ENCODE measurements at regions not wholly inside any gene's neighbourhood (a gene's known extent, or its start where the extent isn't known, plus 50 kb on each side); places are given as distances from the start of the nearest gene placed in this dataset.

DNA sequence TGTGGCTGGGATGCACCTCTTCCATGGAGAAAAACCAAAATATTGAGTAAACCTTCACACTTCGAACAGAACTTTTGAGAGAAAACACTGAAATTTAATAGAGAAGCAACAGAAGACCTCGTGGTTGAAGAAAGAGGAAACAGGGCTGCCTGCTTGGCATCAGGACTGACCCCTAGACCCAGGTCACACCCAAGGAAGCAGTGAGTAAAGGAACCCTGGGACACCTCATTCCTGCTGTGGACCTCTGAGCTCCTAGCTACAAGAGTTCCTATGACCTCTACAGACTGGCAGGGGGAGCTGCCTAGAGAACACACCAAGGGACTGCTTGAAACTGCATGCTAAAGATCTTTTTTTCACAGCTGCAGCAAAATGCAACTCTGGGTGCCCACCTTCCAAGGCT, 67.8 kb downstream of the FASLG start:
- ChIA-PET POLR2A (ENCODE audit: partially characterized antibody) (no interaction called here), CTCF (ENCODE audit: partially characterized antibody) (interaction anchor here (0.5 to 5.6 kb wide), 34 partner anchors 8 to 390 kb away, joined by 3 to 41 read pairs (median 6); no protein-coding TSS in a partner anchor)
- Histone ChIP-seq H3K4me1 (replicated peaks in 1 of 4; ENCODE audit: control insufficient read depth in 3 of 4, insufficient read depth in 4 of 4, low read length in 3 of 4) (no peaks in the 10 kb centered on the region), H2BK5ac (ENCODE audit: low read depth, low read length) (no peak overlapping the region), H3K9me3 (ENCODE audit: insufficient read depth in 2 of 2, low read depth in 1 of 2, low read length in 1 of 2) (peaks cover 0 to 3% of the 10 kb centered on the region in 2 experiments; a peak in 1 of 4 replicates), H2BK15ac (ENCODE audit: low read length) (no peak overlapping the region), H3K36me3 (ENCODE audit: control insufficient read depth in 2 of 4, insufficient read depth in 4 of 4, low read length in 3 of 4) (no peaks in the 10 kb centered on the region), H4K8ac (ENCODE audit: extremely low read depth, insufficient read depth, low read length) (no peak overlapping the region; the same call in 1 of the 2 replicates), H4K91ac (replicated peaks; ENCODE audit: insufficient read length, low read length) (no peak overlapping the region), H2BK20ac (ENCODE audit: low read length) (no peak overlapping the region), H3K4me3 (ENCODE audit: extremely low read depth in 1 of 4, insufficient read depth in 2 of 4, low read depth in 3 of 4, low read length in 4 of 4) (no peak overlapping the region), H2BK120ac (replicated peaks; ENCODE audit: low read depth, low read length) (no peak overlapping the region), H3K56ac (replicated peaks; ENCODE audit: insufficient read length, low read depth, low read length) (no peak overlapping the region), H2BK12ac (ENCODE audit: low read depth, low read length) (no peak overlapping the region), H2AK5ac (ENCODE audit: low read depth, low read length) (no peak overlapping the region), H3K4ac (replicated peaks; ENCODE audit: insufficient read length, low read depth, low read length) (no peak overlapping the region), H3K4me2 (ENCODE audit: insufficient read depth in 1 of 2, low read depth in 2 of 2, low read length in 2 of 2) (no peak overlapping the region), H3K14ac (ENCODE audit: insufficient read length) (no peak overlapping the region), H3K79me2 (ENCODE audit: control insufficient read depth in 1 of 2, insufficient read depth in 2 of 2, low read length in 2 of 2) (no peaks in the 10 kb centered on the region), H3K27me3 (replicated peaks in 1 of 4; ENCODE audit: control insufficient read depth in 3 of 4, extremely low read depth in 1 of 4, insufficient read depth in 3 of 4, low read length in 3 of 4) (no peaks in the 10 kb centered on the region), H3K18ac (ENCODE audit: extremely low read depth, low read length) (no peak overlapping the region), H3K23me2 (ENCODE audit: low read depth, low read length) (no peaks in the 10 kb centered on the region), H3K79me1 (ENCODE audit: low read depth, low read length) (no peaks in the 10 kb centered on the region), H3K27ac (ENCODE audit: low read depth, low read length) (no peak overlapping the region), H4K20me1 (replicated peaks in 1 of 2; ENCODE audit: control insufficient read depth in 1 of 2, insufficient read depth in 2 of 2, low read length in 2 of 2) (no peaks in the 10 kb centered on the region), H3K9ac (replicated peaks in 1 of 4; ENCODE audit: extremely low read depth in 1 of 4, low read depth in 3 of 4, low read length in 3 of 4) (no peak overlapping the region), H3K23ac (ENCODE audit: insufficient read length) (no peak overlapping the region), H4K5ac (ENCODE audit: insufficient read length, low read depth, low read length) (no peak overlapping the region), H2AFZ (ENCODE audit: low read length) (no peak overlapping the region)
- FAIRE-seq (no peak), DNase-seq (ENCODE audit: low read depth in 1 of 2, low spot score in 2 of 2) (no peak)
- 90% methylated on average over 2 of the region's 2 CpGs; no CpG with 5 or more reads in 1 of the 2 experiments for WGBS, 2 experiments (ENCODE audit: extremely low coverage in 1 of 2, insufficient coverage in 1 of 2, insufficient read length in 1 of 2, insufficient replicate concordance in 2 of 2, low coverage in 1 of 2, low lambda C conversion rate in 2 of 2, missing lambda C conversion rate in 1 of 2)
- TF ChIP-seq, protein P1, sequence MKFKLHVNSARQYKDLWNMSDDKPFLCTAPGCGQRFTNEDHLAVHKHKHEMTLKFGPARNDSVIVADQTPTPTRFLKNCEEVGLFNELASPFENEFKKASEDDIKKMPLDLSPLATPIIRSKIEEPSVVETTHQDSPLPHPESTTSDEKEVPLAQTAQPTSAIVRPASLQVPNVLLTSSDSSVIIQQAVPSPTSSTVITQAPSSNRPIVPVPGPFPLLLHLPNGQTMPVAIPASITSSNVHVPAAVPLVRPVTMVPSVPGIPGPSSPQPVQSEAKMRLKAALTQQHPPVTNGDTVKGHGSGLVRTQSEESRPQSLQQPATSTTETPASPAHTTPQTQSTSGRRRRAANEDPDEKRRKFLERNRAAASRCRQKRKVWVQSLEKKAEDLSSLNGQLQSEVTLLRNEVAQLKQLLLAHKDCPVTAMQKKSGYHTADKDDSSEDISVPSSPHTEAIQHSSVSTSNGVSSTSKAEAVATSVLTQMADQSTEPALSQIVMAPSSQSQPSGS (IDR thresholded peaks at IDR 0.05; ENCODE audit: low read length) = no peak
- TF ChIP-seq CHD2 (IDR thresholded peaks at IDR 0.05; ENCODE audit: low read length) = no peak
- TF ChIP-seq TEAD4 (IDR thresholded peaks at IDR 0.05; ENCODE audit: low read depth, low read length) = no peak
- TF ChIP-seq TAF1 (IDR thresholded peaks at IDR 0.05; ENCODE audit: low read depth, low read length) = no peak
- TF ChIP-seq ASH2L (IDR thresholded peaks at IDR 0.05; ENCODE audit: low read length) = no peak
- no peak for TF ChIP-seq BRCA1 (IDR thresholded peaks at IDR 0.05; ENCODE audit: low read depth, low read length)
- no peak for TF ChIP-seq NRF1 (IDR thresholded peaks at IDR 0.05; ENCODE audit: low read depth, low read length)
- no peak for TF ChIP-seq RXRA (IDR thresholded peaks at IDR 0.05; ENCODE audit: insufficient read depth, low read depth, low read length)
- no peak for TF ChIP-seq EGR1 (IDR thresholded peaks at IDR 0.05; ENCODE audit: borderline replicate concordance, low read depth, low read length)
- TF ChIP-seq RBBP5 (IDR thresholded peaks at IDR 0.05; ENCODE audit: borderline replicate concordance, low read depth, low read length) = no peak
- no peak for TF ChIP-seq SIN3A (conservative IDR thresholded peaks at IDR 0.05 in 1 of 2, IDR thresholded peaks at IDR 0.05 in 1 of 2; ENCODE audit: low read depth in 1 of 2, low read length in 2 of 2)
- TF ChIP-seq PHF8 (conservative IDR thresholded peaks at IDR 0.05; ENCODE audit: low read depth, low read length) = no peak
- no peak for TF ChIP-seq EZH2 (IDR thresholded peaks at IDR 0.05; ENCODE audit: low read depth, low read length, severe bottlenecking)
- TF ChIP-seq POLR2A (IDR thresholded peaks at IDR 0.05; ENCODE audit: control extremely low read depth in 1 of 2, low read depth in 2 of 2, low read length in 2 of 2) = no peak

All from H1 (cell line).